Renal cortex interstitium (tissue), 11 donors: ENCODE measurements at regions not wholly inside any gene's neighbourhood (a gene's known extent, or its start where the extent isn't known, plus 50 kb on each side); places are given as distances from the start of the nearest gene placed in this dataset.

Experiments
- DNase-seq, 11 donors: peaks; one replicate each; pipeline ENCODE4 v3.0.0-alpha.2; 2013; ENCODE audit warnings: low read depth in 9 of 11, low spot score in 4 of 11; ENCODE audit errors: extremely low read depth in 1 of 11

- no peak for DNase-seq
Measured at GRCh38 chr5:158301186-158301585, 442.2 kb upstream of the CLINT1 start.

- DNase-seq: no peak
Measured at GRCh38 chr5:158300256-158300655, 441.3 kb upstream of the CLINT1 start.

- DNase-seq: no peak
Measured at GRCh38 chr5:158297002-158297527, 438.1 kb upstream of the CLINT1 start.

GRCh38 chr5:158294701-158295100 lies 435.8 kb upstream of the CLINT1 start:
- DNase-seq: no peak

GRCh38 chr5:158292981-158293380 lies 434.0 kb upstream of the CLINT1 start:
- DNase-seq: no peak

GRCh38 chr5:158289967-158290366 lies 431.0 kb upstream of the CLINT1 start:
- DNase-seq: no peak

GRCh38 chr5:158288272-158288657 lies 429.3 kb upstream of the CLINT1 start:
- DNase-seq: no peak

- DNase-seq: peak in 3 of 11 donors; percentile 32 to 63 (median 63)
Measured at GRCh38 chr5:158287643-158288271, 428.8 kb upstream of the CLINT1 start.

- no peak for DNase-seq
Measured at GRCh38 chr5:158286827-158287226, 427.9 kb upstream of the CLINT1 start.

GRCh38 chr5:158285698-158286097 lies 426.8 kb upstream of the CLINT1 start:
- DNase-seq: no peak

GRCh38 chr5:158284242-158284641 lies 425.3 kb upstream of the CLINT1 start:
- DNase-seq: no peak

GRCh38 chr5:158283397-158283796 lies 424.5 kb upstream of the CLINT1 start:
- no peak for DNase-seq

- no peak for DNase-seq
Measured at GRCh38 chr5:158278216-158278925, 419.4 kb upstream of the CLINT1 start.

GRCh38 chr5:158277276-158277675 lies 418.3 kb upstream of the CLINT1 start:
- DNase-seq: no peak

GRCh38 chr5:158276692-158277091 lies 417.7 kb upstream of the CLINT1 start:
- no peak for DNase-seq

GRCh38 chr5:158275511-158275910 lies 416.6 kb upstream of the CLINT1 start:
- DNase-seq: no peak

GRCh38 chr5:158273035-158273434 lies 414.1 kb upstream of the CLINT1 start:
- no peak for DNase-seq

GRCh38 chr5:158272409-158272808 lies 413.5 kb upstream of the CLINT1 start:
- DNase-seq: no peak

- DNase-seq: no peak
Measured at GRCh38 chr5:158270996-158271554, 412.1 kb upstream of the CLINT1 start.

GRCh38 chr5:158268286-158268685 lies 409.3 kb upstream of the CLINT1 start:
- no peak for DNase-seq
